Adrenal gland (tissue), 5 donors: ENCODE measurements at regions not wholly inside any gene's neighbourhood (a gene's known extent, or its start where the extent isn't known, plus 50 kb on each side); places are given as distances from the start of the nearest gene placed in this dataset.

ENCODE experiments used
- POLR2A ChIP-seq, 2 donors: fragments of 450-650 bp; IDR thresholded peaks; one replicate each; pipeline ENCODE4 v1.6.1; 2017; ENCODE audit warnings: antibody characterized with exemption in 2 of 2, mild to moderate bottlenecking in 2 of 2, moderate library complexity in 1 of 2
- TF ChIP-seq, protein P1 (sequence below), 6 experiments: fragments of 450-650 bp in 4 of 6; fragments of 200-600 bp in 2 of 6; sonication (generic) in 1 of 6; IDR thresholded peaks; 1 replicate in 5 of 6; 2 replicates in 1 of 6; pipeline versions ENCODE4 v1.5.1 to v1.8.0; 2016 to 2021; ENCODE audit warnings: antibody characterized with exemption in 6 of 6, mild to moderate bottlenecking in 2 of 6, moderate library complexity in 1 of 6
- donor health status: DM: no; HTN: no; CAD: no.

DNA sequence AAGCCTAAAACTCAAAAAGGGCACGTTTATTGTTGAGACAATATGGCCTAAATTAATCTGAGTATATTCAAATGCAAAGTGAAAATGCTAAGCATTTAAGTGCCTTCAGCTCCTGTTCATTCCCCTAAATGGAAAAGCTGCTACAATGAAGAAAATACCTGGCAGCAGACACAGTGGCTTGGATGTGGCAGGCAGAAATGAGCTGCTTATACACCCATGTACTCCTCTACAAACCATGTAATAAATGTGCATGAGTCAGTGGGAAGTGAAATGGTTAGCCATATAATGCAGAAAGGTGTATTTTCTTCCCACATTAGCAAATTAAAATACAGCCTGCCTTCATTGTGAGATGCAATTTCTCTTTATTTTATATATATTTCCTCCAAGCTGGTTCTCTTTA, 859.2 kb upstream of the SEMA6A start:
- TF ChIP-seq POLR2A (IDR thresholded peaks at IDR 0.05): no peak
- TF ChIP-seq, protein P1, sequence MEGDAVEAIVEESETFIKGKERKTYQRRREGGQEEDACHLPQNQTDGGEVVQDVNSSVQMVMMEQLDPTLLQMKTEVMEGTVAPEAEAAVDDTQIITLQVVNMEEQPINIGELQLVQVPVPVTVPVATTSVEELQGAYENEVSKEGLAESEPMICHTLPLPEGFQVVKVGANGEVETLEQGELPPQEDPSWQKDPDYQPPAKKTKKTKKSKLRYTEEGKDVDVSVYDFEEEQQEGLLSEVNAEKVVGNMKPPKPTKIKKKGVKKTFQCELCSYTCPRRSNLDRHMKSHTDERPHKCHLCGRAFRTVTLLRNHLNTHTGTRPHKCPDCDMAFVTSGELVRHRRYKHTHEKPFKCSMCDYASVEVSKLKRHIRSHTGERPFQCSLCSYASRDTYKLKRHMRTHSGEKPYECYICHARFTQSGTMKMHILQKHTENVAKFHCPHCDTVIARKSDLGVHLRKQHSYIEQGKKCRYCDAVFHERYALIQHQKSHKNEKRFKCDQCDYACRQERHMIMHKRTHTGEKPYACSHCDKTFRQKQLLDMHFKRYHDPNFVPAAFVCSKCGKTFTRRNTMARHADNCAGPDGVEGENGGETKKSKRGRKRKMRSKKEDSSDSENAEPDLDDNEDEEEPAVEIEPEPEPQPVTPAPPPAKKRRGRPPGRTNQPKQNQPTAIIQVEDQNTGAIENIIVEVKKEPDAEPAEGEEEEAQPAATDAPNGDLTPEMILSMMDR (IDR thresholded peaks at IDR 0.05): no peak
